BJ (cell line): ENCODE measurements at regions not wholly inside any gene's neighbourhood (a gene's known extent, or its start where the extent isn't known, plus 50 kb on each side); places are given as distances from the start of the nearest gene placed in this dataset.

Source experiments
- CTCF ChIA-PET: fragments of 350-600 bp; formaldehyde crosslinking; extraction: SDS; loops from one replicate; lab custom pipeline; 2021; ENCODE audit warnings: antibody characterized with exemption, inconsistent platforms; lab: Yijun Ruan, JAX
- POLR2A ChIA-PET: fragments of 300-600 bp; sonication (Branson Sonifier 250); formaldehyde crosslinking; extraction: SDS; loops from one replicate; lab custom pipeline; 2021; ENCODE audit warnings: antibody characterized with exemption; lab: Charles Lee
- DNase-seq: peaks from one replicate; pipeline ENCODE4 v3.0.0-alpha.2; 2011; ENCODE audit warnings: low read depth
- H3K27me3 ChIP-seq: 2 replicates; pipeline ENCODE4 v1.6.0; 2011; ENCODE audit warnings: low read length; ENCODE audit not compliant: control insufficient read depth, insufficient read depth
- H3K36me3 ChIP-seq: 2 replicates; pipeline ENCODE4 v1.5.1; 2011; ENCODE audit warnings: low read length; ENCODE audit not compliant: control insufficient read depth, insufficient read depth
- H3K4me3 ChIP-seq: 2 replicates; pipeline ENCODE4 v1.5.1; 2011; ENCODE audit warnings: low read depth, mild to moderate bottlenecking, control low read depth, low read length
- TF ChIP-seq, protein P1 (sequence below): IDR thresholded peaks from 2 replicates; pipeline ENCODE4 v1.5.1; 2011; ENCODE audit warnings: low read depth, mild to moderate bottlenecking, control low read depth, inconsistent platforms, low read length, moderate library complexity; ENCODE audit not compliant: insufficient read depth

DNA sequence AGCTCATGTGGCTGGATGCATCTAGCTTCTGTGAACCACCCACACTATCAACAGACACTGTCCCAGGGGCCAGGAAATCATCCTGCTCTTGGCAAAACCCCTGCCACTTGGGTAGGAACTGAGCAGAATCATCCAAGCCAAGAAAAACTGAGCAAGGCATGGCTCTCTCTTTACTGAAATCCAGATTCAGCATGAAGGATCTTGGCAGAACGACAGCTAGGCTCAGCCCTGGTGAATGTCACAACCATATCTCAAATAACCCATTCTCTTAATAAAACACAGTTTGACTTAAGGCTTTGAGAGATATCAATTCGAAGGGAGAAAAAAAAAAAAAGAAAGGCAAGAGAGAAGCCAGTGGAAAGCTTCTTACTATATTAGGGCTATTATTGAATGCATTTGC is 72.2 kb downstream of the MAF start:
- Histone ChIP-seq H3K36me3 (no peaks in the 10 kb centered on the region), H3K4me3 (no peak overlapping the region), H3K27me3 (no peaks in the 10 kb centered on the region)
- TF ChIP-seq, protein P1, sequence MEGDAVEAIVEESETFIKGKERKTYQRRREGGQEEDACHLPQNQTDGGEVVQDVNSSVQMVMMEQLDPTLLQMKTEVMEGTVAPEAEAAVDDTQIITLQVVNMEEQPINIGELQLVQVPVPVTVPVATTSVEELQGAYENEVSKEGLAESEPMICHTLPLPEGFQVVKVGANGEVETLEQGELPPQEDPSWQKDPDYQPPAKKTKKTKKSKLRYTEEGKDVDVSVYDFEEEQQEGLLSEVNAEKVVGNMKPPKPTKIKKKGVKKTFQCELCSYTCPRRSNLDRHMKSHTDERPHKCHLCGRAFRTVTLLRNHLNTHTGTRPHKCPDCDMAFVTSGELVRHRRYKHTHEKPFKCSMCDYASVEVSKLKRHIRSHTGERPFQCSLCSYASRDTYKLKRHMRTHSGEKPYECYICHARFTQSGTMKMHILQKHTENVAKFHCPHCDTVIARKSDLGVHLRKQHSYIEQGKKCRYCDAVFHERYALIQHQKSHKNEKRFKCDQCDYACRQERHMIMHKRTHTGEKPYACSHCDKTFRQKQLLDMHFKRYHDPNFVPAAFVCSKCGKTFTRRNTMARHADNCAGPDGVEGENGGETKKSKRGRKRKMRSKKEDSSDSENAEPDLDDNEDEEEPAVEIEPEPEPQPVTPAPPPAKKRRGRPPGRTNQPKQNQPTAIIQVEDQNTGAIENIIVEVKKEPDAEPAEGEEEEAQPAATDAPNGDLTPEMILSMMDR = no peak
- ChIA-PET CTCF (interaction anchor here (0.6 kb wide), 1 partner anchor 995 kb away, joined by 3 read pairs; no protein-coding TSS in a partner anchor), POLR2A (no interaction called here)
- no peak for DNase-seq

DNA sequence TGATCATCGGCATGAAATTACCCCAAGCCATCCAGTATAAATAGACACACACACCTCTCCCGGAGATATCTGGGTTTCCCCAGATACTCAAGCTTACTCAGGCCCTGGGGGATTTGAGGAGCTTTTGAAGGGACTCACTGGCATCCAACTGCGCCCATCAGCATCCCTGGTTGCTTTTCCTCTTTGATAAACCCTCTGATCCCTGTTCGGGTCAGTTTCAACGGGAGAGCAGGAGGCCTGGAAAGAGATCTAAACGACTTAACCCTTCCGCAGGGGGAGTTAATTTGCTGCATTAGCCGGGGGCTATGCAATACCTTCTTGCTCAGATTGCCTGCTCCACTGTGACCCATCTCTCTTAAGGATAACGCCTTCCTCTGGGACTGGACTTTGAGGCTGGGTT is 76.6 kb downstream of the MAF start:
- TF ChIP-seq, protein P1 = no peak
- ChIA-PET CTCF (no interaction called here), POLR2A (interaction anchor here (0.7 kb wide), 1 partner anchor 97 kb away, joined by 3 read pairs; no protein-coding TSS in a partner anchor)

DNA sequence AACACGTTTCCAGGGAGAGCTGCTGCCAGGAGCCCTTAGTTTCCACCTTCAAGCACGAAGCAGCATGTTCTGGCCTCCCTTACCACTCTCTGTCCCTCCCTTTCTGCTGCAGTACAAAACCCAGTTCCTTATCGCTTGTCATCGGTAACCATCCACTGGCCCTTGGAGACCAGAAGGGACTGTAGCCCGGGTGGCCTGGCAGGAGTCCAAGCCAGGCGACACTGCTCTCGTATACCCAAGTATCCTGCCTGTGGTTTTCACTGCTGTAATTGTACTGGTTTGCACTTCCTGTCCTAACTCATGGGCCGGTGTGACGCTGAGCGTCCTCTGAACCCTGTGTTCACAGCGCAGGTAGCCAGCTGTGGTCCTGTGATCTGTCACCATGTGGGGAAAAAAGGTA is 81.1 kb downstream of the MAF start:
- no peak for DNase-seq
- TF ChIP-seq, protein P1 = no peak
- H3K4me3 ChIP-seq = no peak overlapping the region
- no peaks in the 10 kb centered on the region for H3K27me3 ChIP-seq
- ChIA-PET POLR2A (no interaction called here), CTCF (no interaction called here)
- H3K36me3 ChIP-seq = no peaks in the 10 kb centered on the region

More for the DNA sequence above, 76.6 kb downstream of the MAF start:
- DNase-seq = no peak
- H3K4me3 ChIP-seq = no peak overlapping the region
- H3K27me3 ChIP-seq = no peaks in the 10 kb centered on the region
- no peaks in the 10 kb centered on the region for H3K36me3 ChIP-seq

DNA sequence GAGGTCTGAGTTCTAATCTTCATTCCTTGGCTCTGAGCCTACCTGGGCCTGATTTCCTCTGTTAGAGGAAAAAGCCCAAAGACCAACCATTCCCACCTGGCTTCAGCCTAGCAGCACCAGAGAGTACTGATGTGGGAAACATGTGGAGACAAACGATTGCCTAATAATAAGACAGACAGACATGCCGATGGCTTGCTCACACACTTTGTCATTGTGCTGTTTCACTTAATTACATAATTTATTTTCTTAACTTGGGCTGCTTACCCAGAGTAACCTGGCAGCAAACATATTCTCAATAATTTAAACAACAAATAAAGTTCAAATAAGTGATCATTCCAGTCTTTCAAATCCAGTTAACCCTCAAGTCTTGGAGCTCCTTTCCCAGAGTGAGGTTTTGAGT is 83.4 kb downstream of the MAF start:
- POLR2A ChIA-PET = no interaction called here
- DNase-seq = no peak
- Histone ChIP-seq H3K36me3 (no peaks in the 10 kb centered on the region), H3K27me3 (no peaks in the 10 kb centered on the region), H3K4me3 (no peak overlapping the region)
- CTCF ChIA-PET = no interaction called here
- TF ChIP-seq, protein P1 = no peak

DNA sequence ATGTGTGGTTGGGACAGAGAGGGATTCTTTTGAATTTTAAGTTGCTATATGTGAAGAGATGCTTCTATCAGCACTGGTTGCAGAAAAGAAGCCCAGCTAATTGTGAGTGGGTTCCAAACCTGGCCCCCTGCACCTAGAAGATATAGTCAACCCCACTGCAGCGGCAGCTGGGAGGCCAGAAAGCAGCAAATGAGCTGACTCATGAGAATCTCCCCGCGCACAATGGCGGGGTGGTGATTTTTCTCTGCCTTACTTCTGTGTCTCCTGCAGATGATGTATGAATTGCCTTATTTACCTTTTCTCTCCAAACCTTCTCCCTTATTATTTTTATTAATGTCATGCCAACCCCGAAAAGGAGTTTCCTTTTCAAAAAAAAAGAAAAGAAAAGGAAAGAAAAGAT is 89.7 kb downstream of the MAF start:
- CTCF ChIA-PET = no interaction called here
- H3K27me3 ChIP-seq = no peaks in the 10 kb centered on the region
- POLR2A ChIA-PET = no interaction called here
- no peak for DNase-seq
- TF ChIP-seq, protein P1 = no peak
- no peak overlapping the region for H3K4me3 ChIP-seq
- no peaks in the 10 kb centered on the region for H3K36me3 ChIP-seq
